ENCODE measurements at regions not wholly inside any gene's neighbourhood (a gene's known extent, or its start where the extent isn't known, plus 50 kb on each side); places are given as distances from the start of the nearest gene placed in this dataset.

- Histone ChIP-seq H3K27ac (ENCODE audit: low read length) (no peak overlapping the region), H3K27me3 (ENCODE audit: control insufficient read depth in 1 of 2, insufficient read depth in 2 of 2, low read length in 2 of 2) (no peaks in the 10 kb centered on the region), H3K9ac (ENCODE audit: low read length in 2 of 2) (no peak overlapping the region), H3K9me3 (ENCODE audit: control insufficient read depth in 2 of 2, low read length in 2 of 2) (no peaks in the 10 kb centered on the region), H3K4me3 (ENCODE audit: low read length in 2 of 2) (no peak overlapping the region), H3K4me1 (ENCODE audit: control insufficient read depth, insufficient read depth, low read length) (peaks cover 2% of the 10 kb centered on the region), H3K36me3 (ENCODE audit: control insufficient read depth in 2 of 2, insufficient read depth in 2 of 2, low read length in 2 of 2) (no peaks in the 10 kb centered on the region)
Measured at GRCh38 chr4:53778155-53778554, 186.9 kb upstream of the LNX1 start.

GRCh38 chr4:53777244-53777984 is 186.1 kb upstream of the LNX1 start:
- Histone ChIP-seq H3K27ac (ENCODE audit: low read length) (no peak overlapping the region), H3K36me3 (ENCODE audit: control insufficient read depth in 2 of 2, insufficient read depth in 2 of 2, low read length in 2 of 2) (no peaks in the 10 kb centered on the region), H3K4me1 (ENCODE audit: control insufficient read depth, insufficient read depth, low read length) (peaks cover 2% of the 10 kb centered on the region), H3K9ac (ENCODE audit: low read length in 2 of 2) (no peak overlapping the region), H3K4me3 (ENCODE audit: low read length in 2 of 2) (no peak overlapping the region), H3K9me3 (ENCODE audit: control insufficient read depth in 2 of 2, low read length in 2 of 2) (no peaks in the 10 kb centered on the region), H3K27me3 (ENCODE audit: control insufficient read depth in 1 of 2, insufficient read depth in 2 of 2, low read length in 2 of 2) (no peaks in the 10 kb centered on the region)

DNA sequence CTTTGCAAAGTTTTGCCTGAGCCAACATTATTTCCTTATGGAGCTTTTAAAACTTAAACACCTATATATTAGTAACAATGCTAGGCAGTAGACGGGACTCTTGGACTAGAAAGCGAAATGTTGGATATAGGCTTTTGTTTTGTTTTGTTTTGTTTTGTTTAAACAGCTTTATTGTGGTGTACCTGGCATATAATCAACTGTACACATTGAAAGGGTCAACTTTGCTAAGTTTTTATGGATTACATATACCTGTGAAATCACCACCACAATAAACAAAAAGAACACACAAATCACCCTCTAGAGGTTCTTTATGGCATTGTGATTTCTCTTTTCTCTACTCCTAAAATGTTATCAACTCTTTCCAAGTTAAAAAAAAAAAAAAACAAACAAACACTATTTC is 184.9 kb upstream of the LNX1 start:
- no peak overlapping the region for H3K4me3 ChIP-seq (ENCODE audit: low read length in 2 of 2)
- H3K4me1 ChIP-seq (ENCODE audit: control insufficient read depth, insufficient read depth, low read length), result no peaks in the 10 kb centered on the region
- no peaks in the 10 kb centered on the region for H3K36me3 ChIP-seq (ENCODE audit: control insufficient read depth in 2 of 2, insufficient read depth in 2 of 2, low read length in 2 of 2)
- H3K27me3 ChIP-seq (ENCODE audit: control insufficient read depth in 1 of 2, insufficient read depth in 2 of 2, low read length in 2 of 2), result no peaks in the 10 kb centered on the region
- H3K9me3 ChIP-seq (ENCODE audit: control insufficient read depth in 2 of 2, low read length in 2 of 2), result no peaks in the 10 kb centered on the region
- H3K9ac ChIP-seq (ENCODE audit: low read length in 2 of 2), result no peak overlapping the region
- no peak overlapping the region for H3K27ac ChIP-seq (ENCODE audit: low read length)

GRCh38 chr4:53775381-53775780 is 184.1 kb upstream of the LNX1 start:
- Histone ChIP-seq H3K9me3 (ENCODE audit: control insufficient read depth in 2 of 2, low read length in 2 of 2) (no peaks in the 10 kb centered on the region), H3K9ac (ENCODE audit: low read length in 2 of 2) (no peak overlapping the region), H3K4me3 (ENCODE audit: low read length in 2 of 2) (no peak overlapping the region), H3K27ac (ENCODE audit: low read length) (no peak overlapping the region), H3K27me3 (ENCODE audit: control insufficient read depth in 1 of 2, insufficient read depth in 2 of 2, low read length in 2 of 2) (no peaks in the 10 kb centered on the region), H3K4me1 (ENCODE audit: control insufficient read depth, insufficient read depth, low read length) (no peaks in the 10 kb centered on the region), H3K36me3 (ENCODE audit: control insufficient read depth in 2 of 2, insufficient read depth in 2 of 2, low read length in 2 of 2) (no peaks in the 10 kb centered on the region)

GRCh38 chr4:53771326-53771725 is 180.0 kb upstream of the LNX1 start:
- H3K4me3 ChIP-seq (ENCODE audit: low read length in 2 of 2), result no peak overlapping the region
- no peak overlapping the region for H3K9ac ChIP-seq (ENCODE audit: low read length in 2 of 2)
- H3K27ac ChIP-seq (ENCODE audit: low read length), result no peak overlapping the region
- no peaks in the 10 kb centered on the region for H3K9me3 ChIP-seq (ENCODE audit: control insufficient read depth in 2 of 2, low read length in 2 of 2)
- no peaks in the 10 kb centered on the region for H3K27me3 ChIP-seq (ENCODE audit: control insufficient read depth in 1 of 2, insufficient read depth in 2 of 2, low read length in 2 of 2)
- H3K4me1 ChIP-seq (ENCODE audit: control insufficient read depth, insufficient read depth, low read length), result no peaks in the 10 kb centered on the region
- no peaks in the 10 kb centered on the region for H3K36me3 ChIP-seq (ENCODE audit: control insufficient read depth in 2 of 2, insufficient read depth in 2 of 2, low read length in 2 of 2)

DNA sequence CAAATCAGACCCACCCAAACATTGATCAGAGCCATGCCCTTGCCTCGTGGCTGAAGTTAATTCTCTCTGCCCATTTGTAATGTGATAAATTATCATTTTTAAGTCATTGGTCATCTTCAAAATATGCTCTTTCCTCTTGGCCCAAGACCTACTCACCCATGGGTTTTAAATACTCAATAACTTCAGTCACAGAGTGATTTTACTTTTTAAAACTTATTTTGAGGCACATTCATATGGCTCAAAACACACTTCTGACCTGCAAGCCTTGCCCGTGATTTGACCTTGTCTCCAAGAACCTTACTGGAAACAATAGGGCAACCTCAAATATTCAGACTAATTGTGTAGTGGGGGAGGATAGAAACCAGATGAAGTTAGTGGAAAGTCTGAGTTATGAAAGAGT is 176.2 kb upstream of the LNX1 start:
- no peaks in the 10 kb centered on the region for H3K4me1 ChIP-seq (ENCODE audit: control insufficient read depth, insufficient read depth, low read length)
- H3K36me3 ChIP-seq (ENCODE audit: control insufficient read depth in 2 of 2, insufficient read depth in 2 of 2, low read length in 2 of 2), result no peaks in the 10 kb centered on the region
- no peak overlapping the region for H3K9ac ChIP-seq (ENCODE audit: low read length in 2 of 2)
- H3K27me3 ChIP-seq (ENCODE audit: control insufficient read depth in 1 of 2, insufficient read depth in 2 of 2, low read length in 2 of 2), result no peaks in the 10 kb centered on the region
- H3K27ac ChIP-seq (ENCODE audit: low read length), result no peak overlapping the region
- H3K4me3 ChIP-seq (ENCODE audit: low read length in 2 of 2), result no peak overlapping the region
- no peaks in the 10 kb centered on the region for H3K9me3 ChIP-seq (ENCODE audit: control insufficient read depth in 2 of 2, low read length in 2 of 2)

DNA sequence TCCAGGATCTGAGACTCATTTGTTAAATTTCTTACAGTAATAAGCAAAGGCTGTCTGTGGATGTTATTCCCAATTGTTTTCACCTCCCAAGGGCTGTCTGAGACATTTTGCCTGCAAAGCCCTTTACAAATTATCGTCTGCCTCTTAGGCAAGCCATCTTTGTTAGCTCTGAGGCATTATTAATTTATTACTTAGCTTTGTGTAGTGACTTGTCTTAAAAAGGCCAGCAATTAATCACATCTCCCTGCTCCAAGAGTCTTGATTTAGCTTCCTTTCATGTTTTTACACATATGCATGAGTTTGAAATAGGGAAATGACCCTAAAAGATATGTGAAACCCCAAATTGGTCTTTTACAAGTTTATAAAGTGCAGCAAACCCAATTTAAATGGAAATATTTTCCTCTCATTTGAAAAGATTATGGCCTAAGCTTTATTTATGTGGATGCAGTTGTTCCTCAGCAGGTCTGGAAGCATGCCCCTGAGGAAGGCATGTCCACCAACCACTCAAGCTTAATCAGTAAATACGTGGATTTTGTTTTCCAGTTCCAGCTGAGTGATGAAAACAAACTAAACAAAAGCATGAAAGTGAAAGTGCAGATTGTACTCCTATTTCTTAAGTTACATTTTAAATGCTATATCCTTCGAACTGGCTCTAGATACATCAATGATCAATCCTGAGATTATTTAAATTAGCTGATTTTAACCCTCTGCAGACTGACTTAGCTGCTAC is 173.6 kb upstream of the LNX1 start:
- H3K27me3 ChIP-seq (ENCODE audit: control insufficient read depth in 1 of 2, insufficient read depth in 2 of 2, low read length in 2 of 2), result no peaks in the 10 kb centered on the region
- no peaks in the 10 kb centered on the region for H3K4me1 ChIP-seq (ENCODE audit: control insufficient read depth, insufficient read depth, low read length)
- no peak overlapping the region for H3K4me3 ChIP-seq (ENCODE audit: low read length in 2 of 2)
- H3K36me3 ChIP-seq (ENCODE audit: control insufficient read depth in 2 of 2, insufficient read depth in 2 of 2, low read length in 2 of 2), result no peaks in the 10 kb centered on the region
- no peaks in the 10 kb centered on the region for H3K9me3 ChIP-seq (ENCODE audit: control insufficient read depth in 2 of 2, low read length in 2 of 2)
- H3K27ac ChIP-seq (ENCODE audit: low read length), result peak overlapping the region; percentile 6
- H3K9ac ChIP-seq (ENCODE audit: low read length in 2 of 2), result no peak overlapping the region

GRCh38 chr4:53763813-53764597 is 172.7 kb upstream of the LNX1 start:
- Histone ChIP-seq H3K4me1 (ENCODE audit: control insufficient read depth, insufficient read depth, low read length) (no peaks in the 10 kb centered on the region), H3K27ac (ENCODE audit: low read length) (peak overlapping the region; percentile 6), H3K36me3 (ENCODE audit: control insufficient read depth in 2 of 2, insufficient read depth in 2 of 2, low read length in 2 of 2) (no peaks in the 10 kb centered on the region), H3K9ac (ENCODE audit: low read length in 2 of 2) (no peak overlapping the region), H3K4me3 (ENCODE audit: low read length in 2 of 2) (no peak overlapping the region), H3K27me3 (ENCODE audit: control insufficient read depth in 1 of 2, insufficient read depth in 2 of 2, low read length in 2 of 2) (no peaks in the 10 kb centered on the region), H3K9me3 (ENCODE audit: control insufficient read depth in 2 of 2, low read length in 2 of 2) (no peaks in the 10 kb centered on the region)

DNA sequence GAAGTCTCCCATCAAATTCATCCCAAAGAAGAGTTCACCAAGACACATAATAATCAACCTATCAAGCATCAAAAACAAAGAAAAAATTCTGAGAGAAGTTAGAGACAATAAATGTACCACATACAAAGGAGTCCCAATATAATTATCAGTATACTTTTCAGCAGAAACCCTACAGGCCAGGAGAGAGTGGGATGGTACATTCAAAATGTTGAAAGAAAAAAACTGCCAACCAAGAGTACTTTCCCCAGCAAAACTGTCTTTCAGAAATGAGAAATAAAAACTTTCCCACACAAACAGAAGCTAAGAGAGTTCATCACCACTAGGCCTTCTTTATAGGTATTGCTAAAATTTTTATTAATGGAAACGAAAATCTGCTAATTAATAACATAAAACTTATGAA is 164.4 kb upstream of the LNX1 start:
- Histone ChIP-seq H3K9me3 (ENCODE audit: control insufficient read depth in 2 of 2, low read length in 2 of 2) (no peaks in the 10 kb centered on the region), H3K4me3 (ENCODE audit: low read length in 2 of 2) (no peak overlapping the region)

GRCh38 chr4:53752124-53752523 is 160.8 kb upstream of the LNX1 start:
- Histone ChIP-seq H3K36me3 (ENCODE audit: control insufficient read depth in 2 of 2, insufficient read depth in 2 of 2, low read length in 2 of 2) (no peaks in the 10 kb centered on the region), H3K27me3 (ENCODE audit: control insufficient read depth in 1 of 2, insufficient read depth in 2 of 2, low read length in 2 of 2) (peaks cover 0 to 3% of the 10 kb centered on the region in 2 donors), H3K4me1 (ENCODE audit: control insufficient read depth, insufficient read depth, low read length) (no peaks in the 10 kb centered on the region), H3K9me3 (ENCODE audit: control insufficient read depth in 2 of 2, low read length in 2 of 2) (no peaks in the 10 kb centered on the region), H3K4me3 (ENCODE audit: low read length in 2 of 2) (no peak overlapping the region), H3K27ac (ENCODE audit: low read length) (no peak overlapping the region), H3K9ac (ENCODE audit: low read length in 2 of 2) (no peak overlapping the region)

More for the DNA sequence above, 164.4 kb upstream of the LNX1 start:
- Histone ChIP-seq H3K9ac (ENCODE audit: low read length in 2 of 2) (no peak overlapping the region), H3K27me3 (ENCODE audit: control insufficient read depth in 1 of 2, insufficient read depth in 2 of 2, low read length in 2 of 2) (no peaks in the 10 kb centered on the region), H3K36me3 (ENCODE audit: control insufficient read depth in 2 of 2, insufficient read depth in 2 of 2, low read length in 2 of 2) (no peaks in the 10 kb centered on the region), H3K4me1 (ENCODE audit: control insufficient read depth, insufficient read depth, low read length) (no peaks in the 10 kb centered on the region), H3K27ac (ENCODE audit: low read length) (no peak overlapping the region)

Measured in stomach smooth muscle (tissue), 2 donors.